IMR-90 (cell line): ENCODE measurements at regions not wholly inside any gene's neighbourhood (a gene's known extent, or its start where the extent isn't known, plus 50 kb on each side); places are given as distances from the start of the nearest gene placed in this dataset.

ENCODE experiments used
- ATAC-seq: fragments of 200-7000 bp; cut with Tn5 transposase; 2 replicates; pipeline ENCODE4 v1.9.1; 2020; ENCODE audit warnings: low read depth, mild to moderate bottlenecking, moderate library complexity
- BruUV-seq: library from RNA; stranded (reverse); fragments of 400-500 nt; replicated peaks from 2 replicates; lab custom pipeline; 2021; lab: Mats Ljungman, UMichigan
- CTCF ChIA-PET: fragments of 300-600 bp; formaldehyde crosslinking; extraction: SDS; loops from one replicate; lab custom pipeline; 2021; ENCODE audit warnings: antibody characterized with exemption; lab: Yijun Ruan, JAX
- POLR2A ChIA-PET: fragments of 300-600 bp; sonication (Branson Sonifier 250); formaldehyde crosslinking; loops from one replicate; lab custom pipeline; 2022; ENCODE audit warnings: antibody characterized with exemption; ENCODE audit not compliant: unreplicated experiment; lab: Charles Lee
- DNase-seq: peaks from one replicate; pipeline ENCODE4 v3.0.0; 2013
- H2AFZ ChIP-seq: replicated peaks from 2 replicates; pipeline ENCODE3; 2013; ENCODE audit warnings: low read length, mild to moderate bottlenecking; ENCODE audit not compliant: poor library complexity
- H2AK5ac ChIP-seq: 2 replicates; pipeline ENCODE4 v1.6.1; 2013; ENCODE audit warnings: low read depth, low read length, inconsistent platforms
- H2AK9ac ChIP-seq: replicated peaks from 2 replicates; pipeline ENCODE3; 2013; ENCODE audit warnings: mild to moderate bottlenecking, low read depth, low read length, moderate library complexity; ENCODE audit not compliant: poor library complexity
- H2BK120ac ChIP-seq: 2 replicates; pipeline ENCODE4 v1.6.1; 2013; ENCODE audit warnings: low read depth, low read length, inconsistent platforms
- H2BK15ac ChIP-seq: 3 replicates; pipeline ENCODE4 v1.6.1; 2013; ENCODE audit warnings: low read depth, low read length, inconsistent platforms
- H2BK20ac ChIP-seq: 2 replicates; pipeline ENCODE4 v1.6.1; 2013; ENCODE audit warnings: low read depth, mild to moderate bottlenecking, inconsistent platforms, low read length, moderate library complexity
- H2BK5ac ChIP-seq: 2 replicates; pipeline ENCODE4 v1.6.1; 2013; ENCODE audit warnings: mild to moderate bottlenecking, low read depth, low read length, inconsistent platforms; ENCODE audit not compliant: poor library complexity, severe bottlenecking
- H3K14ac ChIP-seq: replicated peaks from 2 replicates; pipeline ENCODE4 v1.6.1; 2013; ENCODE audit warnings: low read depth, low read length, inconsistent platforms
- H3K18ac ChIP-seq: 2 replicates; pipeline ENCODE4 v1.6.1; 2013; ENCODE audit warnings: low read depth, low read length, control low read depth
- H3K23ac ChIP-seq: 2 replicates; pipeline ENCODE4 v1.6.1; 2013; ENCODE audit warnings: low read depth, low read length, inconsistent platforms
- H3K27ac ChIP-seq: 2 replicates; pipeline ENCODE4 v1.5.1; 2013; ENCODE audit warnings: mild to moderate bottlenecking, control low read depth, low read length; ENCODE audit not compliant: insufficient read depth
- H3K27me3 ChIP-seq: 2 replicates; pipeline ENCODE4 v1.6.1; 2013; ENCODE audit warnings: low read length; ENCODE audit not compliant: control insufficient read depth, insufficient read depth
- H3K36me3 ChIP-seq: 2 replicates; pipeline ENCODE4 v1.6.1; 2013; ENCODE audit warnings: low read length, mixed read lengths; ENCODE audit not compliant: control insufficient read depth, insufficient read depth
- H3K4ac ChIP-seq: 2 replicates; pipeline ENCODE4 v1.6.1; 2013; ENCODE audit warnings: low read depth, low read length, inconsistent platforms
- H3K4me1 ChIP-seq: 2 replicates; pipeline ENCODE4 v1.6.1; 2013; ENCODE audit warnings: low read length, mixed read lengths; ENCODE audit not compliant: control insufficient read depth, insufficient read depth
- H3K4me2 ChIP-seq: 2 replicates; pipeline ENCODE4 v1.6.1; 2013; ENCODE audit warnings: low read depth, mild to moderate bottlenecking, control low read depth, low read length, moderate library complexity
- H3K4me3 ChIP-seq: 2 replicates; pipeline ENCODE4 v1.5.1; 2013; ENCODE audit warnings: low read depth, mild to moderate bottlenecking, control low read depth, low read length, moderate library complexity; ENCODE audit not compliant: insufficient read depth
- H3K56ac ChIP-seq: 2 replicates; pipeline ENCODE4 v1.6.1; 2013; ENCODE audit warnings: low read length, inconsistent platforms; ENCODE audit not compliant: insufficient read depth; ENCODE audit errors: extremely low read depth
- H3K79me1 ChIP-seq, 2 experiments: 2 replicates each; pipeline ENCODE4 v1.6.1; 2013; ENCODE audit warnings: low read length in 2 of 2, inconsistent platforms in 1 of 2, low read depth in 1 of 2
- H3K9ac ChIP-seq: 2 replicates; pipeline ENCODE4 v1.6.1; 2013; ENCODE audit warnings: low read depth, low read length, control low read depth
- H3K9me1 ChIP-seq: 2 replicates; pipeline ENCODE4 v1.6.1; 2013; ENCODE audit warnings: low read length, inconsistent platforms; ENCODE audit not compliant: insufficient read depth
- H3K9me3 ChIP-seq: 2 replicates; pipeline ENCODE4 v1.6.1; 2013; ENCODE audit warnings: low read length; ENCODE audit not compliant: control insufficient read depth, insufficient read depth
- H4K20me1 ChIP-seq: 2 replicates; pipeline ENCODE4 v1.6.1; 2013; ENCODE audit warnings: low read length, inconsistent platforms; ENCODE audit not compliant: insufficient read depth
- H4K5ac ChIP-seq: 2 replicates; pipeline ENCODE4 v1.6.1; 2013; ENCODE audit warnings: mild to moderate bottlenecking, low read depth, low read length, control low read depth
- H4K8ac ChIP-seq, 2 experiments: 2 replicates each; pipeline ENCODE4 v1.6.1; 2013; ENCODE audit warnings: low read depth in 2 of 2, low read length in 2 of 2, control low read depth in 1 of 2, inconsistent platforms in 1 of 2
- H4K91ac ChIP-seq: 2 replicates; pipeline ENCODE4 v1.6.1; 2013; ENCODE audit warnings: low read depth, low read length, inconsistent platforms; ENCODE audit not compliant: insufficient read depth
- CEBPB ChIP-seq: IDR thresholded peaks from 2 replicates; pipeline ENCODE4 v1.6.1; 2012; ENCODE audit warnings: low read depth, low read length, improper control_type of control experiment
- FOS ChIP-seq: fragments of 150-350 bp; IDR thresholded peaks from 2 replicates; pipeline ENCODE4 v1.6.1; 2016; ENCODE audit warnings: low read depth, low read length
- WGBS, 2 experiments: methylation state at CpG; one replicate each; pipeline versions ENCODE4 v1.1.5 to v1.1.7; 2013; ENCODE audit warnings: missing lambda C conversion rate in 2 of 2; ENCODE audit not compliant: insufficient read length in 1 of 2; ENCODE audit errors: extremely low coverage in 2 of 2; 5-methylcytosine and 5-hydroxymethylcytosine counted together
- dilution Hi-C: fragments of 300-500 bp; cut with HindIII; formaldehyde crosslinking; loops from one replicate; pipeline ENCODE4 v1.14.3; 2018; ENCODE audit warnings: low sequenced_read_pairs; ENCODE audit not compliant: unreplicated experiment
- in situ Hi-C: fragments of 300-500 bp; cut with MboI; formaldehyde crosslinking; loops from 3 replicates; pipeline ENCODE4 v1.14.3; 2019; ENCODE audit warnings: low sequenced_read_pairs, inconsistent platforms, mixed read lengths
- intact Hi-C: fragments of 100-400 bp; cut with micrococcal nuclease; formaldehyde crosslinking; loops from 2 replicates; pipeline ENCODE4 v1.10.0; 2022

DNA sequence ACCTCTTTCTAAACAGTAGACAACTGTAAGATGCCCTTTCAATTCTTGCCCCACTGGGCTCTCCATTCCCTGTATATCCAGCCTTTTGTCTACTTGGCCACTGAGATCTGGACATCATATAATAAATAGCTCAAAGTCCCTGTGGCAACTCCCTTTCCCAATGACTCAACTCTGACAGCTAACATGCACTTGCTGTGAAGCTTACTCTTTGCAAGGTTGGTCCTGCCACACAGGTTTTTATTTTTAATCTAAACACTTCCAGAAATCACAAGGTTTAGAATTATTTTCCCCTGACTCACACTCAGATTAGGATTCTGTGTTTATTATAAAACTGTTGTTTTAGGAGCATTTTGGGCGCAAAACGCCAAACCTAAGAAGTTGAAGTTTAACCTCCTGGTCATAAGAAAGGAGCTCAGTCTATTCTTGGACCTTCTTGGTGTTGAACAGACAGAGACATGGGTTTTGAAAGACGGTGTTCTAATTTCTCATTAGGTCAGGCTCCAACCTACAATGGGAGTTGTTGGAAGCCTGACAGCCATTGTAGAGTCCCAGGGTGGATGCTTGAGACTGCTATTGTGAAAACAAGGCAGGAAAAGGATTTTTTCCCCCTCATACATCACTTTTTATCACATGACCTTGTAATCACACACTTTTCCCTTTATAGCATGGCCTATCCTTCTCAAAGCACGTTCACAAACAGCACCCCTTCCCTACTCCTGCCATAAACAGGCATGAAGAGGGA is 124.7 kb upstream of the SERPINE2 start:
- Histone ChIP-seq H4K20me1 (no peaks in the 10 kb centered on the region), H4K91ac (peak overlapping the region; percentile 47), H3K79me1 (no peaks in the 10 kb centered on the region), H3K9me1 (peaks cover 16% of the 10 kb centered on the region), H4K8ac (no peak overlapping the region), H2BK5ac (no peak overlapping the region), H3K23ac (no peak overlapping the region), H2AK5ac (peak overlapping the region; percentile 64), H4K5ac (no peak overlapping the region), H3K14ac (peak overlapping the region; percentile 72; the same call in 1 of the 2 replicates), H3K4me3 (no peak overlapping the region), H2AFZ (peak overlapping the region; percentile 69), H3K36me3 (no peaks in the 10 kb centered on the region), H3K9me3 (no peaks in the 10 kb centered on the region), H2BK20ac (peak overlapping the region; percentile 79), H2BK15ac (peak overlapping the region; percentile 33; the same call in 2 of the 3 replicates), H3K56ac (no peak overlapping the region), H3K4ac (peak overlapping the region; percentile 87), H2AK9ac (peak overlapping the region; percentile 37), H3K27me3 (no peaks in the 10 kb centered on the region), H2BK120ac (peak overlapping the region; percentile 76), H3K18ac (peak overlapping the region; percentile 40; the same call in 1 of the 2 replicates), H3K4me2 (no peak overlapping the region), H3K9ac (no peak overlapping the region), H3K27ac (no peak overlapping the region), H3K4me1 (peaks cover 16% of the 10 kb centered on the region)
- in situ Hi-C loops: no loop called here
- TF ChIP-seq CEBPB (peak; percentile 43; the same call in 1 of the 2 replicates), FOS (no peak; the same call in 1 of the 2 replicates)
- CTCF ChIA-PET: interaction anchor here (0.6 kb wide), 1 partner anchor 117 kb away, joined by 7 read pairs; no protein-coding TSS in a partner anchor
- ATAC-seq (peak; percentile 45), DNase-seq (peak; percentile 64)
- WGBS, 2 experiments: 100% methylated on average over 1 of the region's 4 CpGs; no CpG with 5 or more reads in 1 of the 2 experiments
- BruUV-seq: no TSS peak
- POLR2A ChIA-PET: no interaction called here
- intact Hi-C loops: loop anchor here (2.0 kb wide), 1 partner anchor 57 kb away; no protein-coding TSS in a partner anchor
- dilution Hi-C loops: no loop called here
